Heart left ventricle (tissue), 16 donors: ENCODE measurements at regions not wholly inside any gene's neighbourhood (a gene's known extent, or its start where the extent isn't known, plus 50 kb on each side); places are given as distances from the start of the nearest gene placed in this dataset.

Source experiments
- ATAC-seq, 4 donors: fragments of 200-7000 bp; cut with Tn5 transposase; one replicate each; pipeline ENCODE4 v1.9.1; 2020 to 2022; ENCODE audit warnings: moderate library complexity in 4 of 4, mild to moderate bottlenecking in 3 of 4, moderate number of reproducible peaks in 1 of 4
- DNase-seq, 5 donors: peaks; one replicate each; pipeline ENCODE4 v3.0.0-alpha.2; 2020
- H3K27ac ChIP-seq, 12 donors: fragments of 200-600 bp; sonication (generic) in 4 of 12; one replicate each; pipeline versions ENCODE4 v1.5.0 to v1.8.0; 2016 to 2022; ENCODE audit warnings: mild to moderate bottlenecking in 2 of 12
- H3K27me3 ChIP-seq, 9 donors: fragments of 200-600 bp; sonication (generic) in 2 of 9; one replicate each; pipeline versions ENCODE4 v1.5.1 to v1.8.0; 2016 to 2022; ENCODE audit warnings: mild to moderate bottlenecking in 3 of 9
- H3K36me3 ChIP-seq, 9 donors: fragments of 200-600 bp; sonication (generic) in 2 of 9; one replicate each; pipeline versions ENCODE4 v1.5.0 to v1.8.0; 2018 to 2022; ENCODE audit warnings: mild to moderate bottlenecking in 2 of 9
- H3K4me1 ChIP-seq, 12 donors: fragments of 200-600 bp; sonication (generic) in 4 of 12; one replicate each; pipeline versions ENCODE4 v1.5.0 to v1.8.0; 2016 to 2022; ENCODE audit warnings: mild to moderate bottlenecking in 3 of 12
- H3K4me3 ChIP-seq, 12 donors: fragments of 200-600 bp; sonication (generic) in 4 of 12; one replicate each; pipeline versions ENCODE4 v1.5.0 to v1.8.0; 2017 to 2022; ENCODE audit warnings: mild to moderate bottlenecking in 9 of 12, moderate library complexity in 4 of 12
- H3K9me3 ChIP-seq, 12 donors: fragments of 200-600 bp; sonication (generic) in 4 of 12; one replicate each; pipeline versions ENCODE4 v1.5.0 to v1.8.0; 2016 to 2022; ENCODE audit warnings: mild to moderate bottlenecking in 1 of 12
- POLR2A ChIP-seq, 2 donors: fragments of 450-650 bp; IDR thresholded peaks; one replicate each; pipeline ENCODE4 v1.6.1; 2017; ENCODE audit warnings: antibody characterized with exemption in 2 of 2, mild to moderate bottlenecking in 2 of 2, moderate library complexity in 2 of 2
- WGBS, 4 donors: extraction: QIAGEN DNeasy Blood & Tissue Kit in 2 of 4; methylation state at CpG; one replicate each; pipeline versions ENCODE4 v1.1.5 to v1.1.7; 2013 to 2018; 5-methylcytosine and 5-hydroxymethylcytosine counted together
- intact Hi-C, 10 donors: fragments of 100-400 bp; cut with DNase I; formaldehyde crosslinking; loops; one replicate each; pipeline versions ENCODE4 v1.11.1 to v1.14.2; 2022
- TF ChIP-seq, protein P1 (sequence below), 12 donors: fragments of 200-600 bp; sonication (generic) in 4 of 12; IDR thresholded peaks; one replicate each; pipeline versions ENCODE4 v1.5.0 to v1.8.0; 2018 to 2022; ENCODE audit warnings: antibody characterized with exemption in 12 of 12, mild to moderate bottlenecking in 5 of 12
- donor health status: ischemic (EF 13 %, LVEDD 7.1; RV severe dilation, severe dysfunction).
- donor health status: healthy with polysubstance abuse.
- donor health status: DM: no; HTN: yes; CAD: no.
- donor health status: DM: no; HTN: no; CAD: no.
- donor health status: ischemic (EF 25% LVEDD 6.9; RV normal size, moderate dysfunction).
- donor health status: ischemic (EF 25% LVEDD 5.7; RV mildly dilated, moderate dysfunction).
- donor health status: healthy.
- donor health status: DM: yes; HTN: yes; CAD: no.
- donor health status: ischemic (EF 35%, LVEDD 5.7; RV mildly dilated, moderate dysfunction).
- donor health status: nonischemic (EF 11% LVEDD 7.7; RV severe dilation, severe dysfunction).
- donor health status: DM: yes; HTN: yes; CAD: no.
- donor health status: PGD.
- donor health status: ischemic (EF 29% LVEDD 5.4; RV normal size, mild dysfunction).
- donor health status: nonischemic (EF 23%, LVEDD 6.1; RV moderate dilation, normal function).

DNA sequence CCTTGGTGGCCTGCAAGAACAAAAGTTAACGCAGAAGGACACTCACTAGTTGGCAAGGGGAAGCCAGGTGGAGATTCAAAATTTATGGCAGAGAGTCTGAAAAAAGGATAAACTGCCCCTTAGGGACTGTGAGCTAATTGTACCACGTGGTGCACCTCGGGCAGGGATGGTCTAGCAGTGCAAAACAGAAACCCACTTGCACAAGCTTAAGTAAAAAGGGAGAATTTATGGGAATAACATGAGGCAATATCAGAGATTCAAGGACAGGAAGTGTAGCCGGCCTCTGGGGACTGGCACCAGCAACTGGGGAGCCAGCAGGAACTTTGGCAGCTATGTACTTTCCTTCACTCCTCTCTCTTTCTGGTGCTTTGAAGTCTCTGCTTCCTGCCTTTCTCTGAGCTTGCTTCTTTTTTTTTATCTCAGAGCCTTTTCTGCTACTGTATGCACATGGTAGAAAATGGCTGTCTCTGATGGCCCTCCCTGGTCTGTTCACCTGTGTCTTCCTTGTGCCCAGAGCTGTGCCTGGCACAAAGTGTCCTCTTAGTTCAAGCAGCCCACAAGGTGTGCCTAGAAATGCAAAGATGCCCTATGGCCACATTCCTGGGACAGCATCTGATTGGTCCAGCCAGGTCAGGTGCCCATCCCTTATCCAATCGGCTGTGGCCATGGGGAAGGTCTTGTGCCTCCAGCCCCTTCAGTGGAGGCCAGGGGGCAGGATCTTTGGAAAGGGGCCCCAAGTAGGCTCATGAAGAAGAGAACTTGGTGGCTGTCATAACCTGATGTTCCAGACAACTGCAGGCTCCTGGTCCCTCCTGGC lies 114.8 kb upstream of the ATP6AP2 start:
- DNase-seq = no peak
- WGBS, 4 donors = 45 to 62% (median 58%) methylated on average over 5 of the region's 5 CpGs
- ATAC-seq = no peak
- intact Hi-C loops = loop anchor here in 2 of 10 donors (5.0 to 10.0 kb wide), 3 partner anchors 199 to 654 kb away; no protein-coding TSS in a partner anchor
- H3K4me1 ChIP-seq = peaks cover 0 to 21% (median 0%) of the 10 kb centered on the region in 12 donors
- no peak for TF ChIP-seq POLR2A (IDR thresholded peaks at IDR 0.05)
- TF ChIP-seq, protein P1, sequence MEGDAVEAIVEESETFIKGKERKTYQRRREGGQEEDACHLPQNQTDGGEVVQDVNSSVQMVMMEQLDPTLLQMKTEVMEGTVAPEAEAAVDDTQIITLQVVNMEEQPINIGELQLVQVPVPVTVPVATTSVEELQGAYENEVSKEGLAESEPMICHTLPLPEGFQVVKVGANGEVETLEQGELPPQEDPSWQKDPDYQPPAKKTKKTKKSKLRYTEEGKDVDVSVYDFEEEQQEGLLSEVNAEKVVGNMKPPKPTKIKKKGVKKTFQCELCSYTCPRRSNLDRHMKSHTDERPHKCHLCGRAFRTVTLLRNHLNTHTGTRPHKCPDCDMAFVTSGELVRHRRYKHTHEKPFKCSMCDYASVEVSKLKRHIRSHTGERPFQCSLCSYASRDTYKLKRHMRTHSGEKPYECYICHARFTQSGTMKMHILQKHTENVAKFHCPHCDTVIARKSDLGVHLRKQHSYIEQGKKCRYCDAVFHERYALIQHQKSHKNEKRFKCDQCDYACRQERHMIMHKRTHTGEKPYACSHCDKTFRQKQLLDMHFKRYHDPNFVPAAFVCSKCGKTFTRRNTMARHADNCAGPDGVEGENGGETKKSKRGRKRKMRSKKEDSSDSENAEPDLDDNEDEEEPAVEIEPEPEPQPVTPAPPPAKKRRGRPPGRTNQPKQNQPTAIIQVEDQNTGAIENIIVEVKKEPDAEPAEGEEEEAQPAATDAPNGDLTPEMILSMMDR (IDR thresholded peaks at IDR 0.05) = no peak
- no peaks in the 10 kb centered on the region for H3K36me3 ChIP-seq
- H3K9me3 ChIP-seq = no peaks in the 10 kb centered on the region
- no peak overlapping the region for H3K4me3 ChIP-seq
- no peak overlapping the region for H3K27ac ChIP-seq
- peaks cover 0 to 25% (median 0%) of the 10 kb centered on the region in 9 donors for H3K27me3 ChIP-seq

DNA sequence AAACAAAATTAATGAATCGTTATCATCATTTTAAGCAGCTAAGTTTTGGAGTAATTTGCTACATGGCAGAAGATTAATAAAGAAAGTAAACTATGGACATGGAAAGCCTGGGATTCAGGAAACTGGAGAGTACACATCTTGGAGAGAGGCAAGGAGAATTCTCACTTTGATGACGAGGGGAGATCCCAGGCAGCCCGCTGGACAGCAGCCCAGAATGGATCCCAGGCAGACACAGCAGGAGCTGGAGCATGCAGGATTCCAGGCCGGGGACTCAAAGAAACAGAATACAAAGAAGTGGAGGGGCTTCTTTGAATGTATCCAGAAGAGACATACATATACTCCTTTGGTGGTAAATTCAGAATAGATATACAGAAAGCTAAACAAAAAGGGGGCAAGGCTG lies 118.0 kb upstream of the ATP6AP2 start:
- H3K27ac ChIP-seq = no peak overlapping the region
- intact Hi-C loops = loop anchor here in 1 of 10 donors (10.0 kb wide), 1 partner anchor 648 kb away; no protein-coding TSS in a partner anchor
- peaks cover 0 to 12% (median 0%) of the 10 kb centered on the region in 12 donors for H3K4me1 ChIP-seq
- no peaks in the 10 kb centered on the region for H3K36me3 ChIP-seq
- DNase-seq (no peak), ATAC-seq (no peak)
- peaks cover 0 to 39% (median 0%) of the 10 kb centered on the region in 9 donors for H3K27me3 ChIP-seq
- H3K9me3 ChIP-seq = no peaks in the 10 kb centered on the region
- WGBS, 4 donors = 49 to 55% (median 52%) methylated on average over 4 of the region's 4 CpGs
- H3K4me3 ChIP-seq = no peak overlapping the region
- TF ChIP-seq, protein P1 (IDR thresholded peaks at IDR 0.05) = no peak
- TF ChIP-seq POLR2A (IDR thresholded peaks at IDR 0.05) = no peak

DNA sequence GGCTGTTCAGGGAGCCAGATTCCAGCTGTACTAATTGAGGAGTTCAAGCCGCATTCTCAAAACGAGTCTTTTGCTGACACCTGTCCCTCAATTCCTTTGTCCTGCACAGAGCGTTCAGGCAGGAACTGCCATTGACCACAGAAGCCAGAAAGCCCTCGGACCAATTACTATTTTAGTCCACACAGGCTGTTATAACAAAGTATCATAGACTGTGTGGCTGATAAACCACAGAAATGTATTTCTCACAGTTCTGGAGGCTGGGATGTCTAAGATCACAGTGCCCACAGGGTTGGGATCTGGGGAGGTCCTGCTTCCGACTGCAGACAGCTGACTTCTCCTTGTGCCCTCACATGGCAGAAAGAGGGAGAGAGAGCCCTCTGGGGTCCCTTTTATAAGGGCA lies 119.8 kb upstream of the ATP6AP2 start:
- no peak for DNase-seq
- Histone ChIP-seq H3K36me3 (no peaks in the 10 kb centered on the region), H3K27ac (no peak overlapping the region), H3K27me3 (peaks cover 0 to 39% (median 0%) of the 10 kb centered on the region in 9 donors), H3K4me1 (peaks cover 0 to 5% (median 0%) of the 10 kb centered on the region in 12 donors), H3K9me3 (no peaks in the 10 kb centered on the region), H3K4me3 (no peak overlapping the region)
- TF ChIP-seq, protein P1 (IDR thresholded peaks at IDR 0.05) = no peak
- TF ChIP-seq POLR2A (IDR thresholded peaks at IDR 0.05) = no peak
- WGBS, 4 donors = 58 to 71% (median 68%) methylated on average over 5 of the region's 5 CpGs
- no peak for ATAC-seq
- intact Hi-C loops = loop anchor here in 1 of 10 donors (10.0 kb wide), 1 partner anchor 646 kb away; no protein-coding TSS in a partner anchor

DNA sequence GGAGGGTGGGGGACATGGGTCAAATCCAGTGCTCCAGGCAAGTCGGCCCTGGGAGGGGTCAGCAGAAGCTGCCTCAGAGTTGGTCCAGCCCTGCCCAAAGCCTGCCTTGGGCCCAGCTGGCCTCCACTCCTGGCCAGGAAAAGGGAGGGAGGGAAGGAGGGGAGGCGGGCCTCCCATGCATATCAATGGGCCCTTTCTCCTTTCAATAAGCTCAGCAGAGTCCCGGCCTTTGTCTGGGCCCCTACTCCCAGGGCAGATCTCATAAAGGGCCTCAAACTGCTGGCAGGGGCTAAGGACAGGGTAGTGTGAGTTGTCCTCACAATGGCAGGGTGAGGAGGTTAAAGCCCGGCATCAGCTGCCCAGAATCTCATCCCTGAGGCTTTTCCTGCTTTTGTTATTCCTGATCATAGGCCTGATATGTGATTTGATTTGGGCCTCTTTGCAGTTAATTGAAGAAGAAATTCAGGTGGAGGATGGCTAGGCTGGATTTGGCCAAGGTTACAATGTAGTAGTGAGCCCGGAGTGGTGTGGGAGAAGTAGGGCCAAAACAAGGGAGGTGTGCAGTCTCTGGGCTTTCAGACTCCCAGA lies 121.1 kb upstream of the ATP6AP2 start:
- Histone ChIP-seq H3K27me3 (peaks cover 0 to 37% (median 0%) of the 10 kb centered on the region in 9 donors), H3K4me3 (no peak overlapping the region), H3K36me3 (no peaks in the 10 kb centered on the region), H3K4me1 (no peaks in the 10 kb centered on the region), H3K9me3 (no peaks in the 10 kb centered on the region), H3K27ac (no peak overlapping the region)
- WGBS, 4 donors = 49 to 73% (median 60%) methylated on average over 4 to 5 of the region's 5 CpGs
- ATAC-seq (no peak), DNase-seq (no peak)
- TF ChIP-seq, protein P1 (IDR thresholded peaks at IDR 0.05) = no peak
- no peak for TF ChIP-seq POLR2A (IDR thresholded peaks at IDR 0.05)
- intact Hi-C loops = loop anchor here in 1 of 10 donors (10.0 kb wide), 1 partner anchor 645 kb away; no protein-coding TSS in a partner anchor
